HepG2 (cell line): ENCODE measurements at regions not wholly inside any gene's neighbourhood (a gene's known extent, or its start where the extent isn't known, plus 50 kb on each side); places are given as distances from the start of the nearest gene placed in this dataset.

ENCODE experiments used
- ATAC-seq: fragments of 200-7000 bp; cut with Tn5 transposase; 3 replicates; pipeline ENCODE4 v1.9.1; 2020; ENCODE audit warnings: mild to moderate bottlenecking, moderate library complexity
- BruUV-seq: library from RNA; stranded (reverse); fragments of 400-500 nt; replicated peaks from 2 replicates; lab custom pipeline; 2021; lab: Mats Ljungman, UMichigan
- CTCF ChIA-PET: fragments of 300-600 bp; formaldehyde crosslinking; extraction: SDS; loops from one replicate; lab custom pipeline; 2021; ENCODE audit warnings: low total read pairs, inconsistent platforms, low intra/inter-chr PET ratio; lab: Yijun Ruan, JAX
- POLR2A ChIA-PET: fragments of 350-600 bp; sonication (Branson Sonifier 250); formaldehyde crosslinking; loops from one replicate; lab custom pipeline; 2020; ENCODE audit warnings: antibody characterized with exemption, inconsistent platforms; lab: Yijun Ruan, JAX
- DNase-seq: peaks from one replicate; pipeline ENCODE4 v3.0.0-alpha.2; 2015; ENCODE audit warnings: low spot score
- FAIRE-seq: peaks from 3 replicates; lab custom pipeline; 2011; peaks lifted over from hg19 to GRCh38; lab: Jason Lieb, UNC
- H2AFZ ChIP-seq: one replicate; pipeline ENCODE4 v1.6.1; 2011; ENCODE audit warnings: low read length, inconsistent platforms
- H3K27ac ChIP-seq: fragments of 300-600 bp; 3 replicates; pipeline ENCODE4 v1.8.0; 2011; ENCODE audit warnings: mixed run types, mild to moderate bottlenecking, mixed read lengths, low read length, inconsistent platforms; ENCODE audit not compliant: insufficient read depth; ENCODE audit errors: extremely low read length
- H3K27me3 ChIP-seq, 2 experiments: fragments of 200-600 bp in 1 of 2; 2 replicates in 1 of 2; 3 replicates in 1 of 2; pipeline versions ENCODE4 v1.6.0 to v1.8.0; 2011; ENCODE audit warnings: low read length in 2 of 2, mild to moderate bottlenecking in 2 of 2, moderate library complexity in 2 of 2, inconsistent platforms in 1 of 2; ENCODE audit not compliant: insufficient read depth in 2 of 2, control insufficient read depth in 1 of 2
- H3K36me3 ChIP-seq, 2 experiments: fragments of 200-600 bp in 1 of 2; replicated peaks in 1 of 2; 2 replicates in 1 of 2; 3 replicates in 1 of 2; pipeline versions ENCODE4 v1.5.1 to v1.8.0; 2011; ENCODE audit warnings: low read length in 2 of 2, inconsistent platforms in 1 of 2; ENCODE audit not compliant: insufficient read depth in 2 of 2, control insufficient read depth in 1 of 2
- H3K4me1 ChIP-seq: 2 replicates; pipeline ENCODE4 v1.5.1; 2012; ENCODE audit warnings: low read length, inconsistent platforms; ENCODE audit not compliant: insufficient read depth
- H3K4me2 ChIP-seq: 2 replicates; pipeline ENCODE4 v1.6.0; 2011; ENCODE audit warnings: low read depth, low read length, inconsistent platforms
- H3K4me3 ChIP-seq, 3 experiments: fragments of 200-600 bp in 1 of 3; sonication (generic), shearing (Covaris generic) in 1 of 3; replicated peaks in 1 of 3; 2 replicates each; pipeline ENCODE4 v1.5.1; 2011 to 2016; ENCODE audit warnings: low read length in 3 of 3, inconsistent platforms in 2 of 3, low read depth in 2 of 3, mild to moderate bottlenecking in 2 of 3, control low read depth in 1 of 3, mixed read lengths in 1 of 3; ENCODE audit not compliant: insufficient read depth in 1 of 3
- H3K79me2 ChIP-seq: one replicate; pipeline ENCODE4 v1.6.1; 2011; ENCODE audit warnings: low read length, inconsistent platforms; ENCODE audit not compliant: insufficient read depth
- H3K9ac ChIP-seq: 2 replicates; pipeline ENCODE4 v1.6.0; 2011; ENCODE audit warnings: mild to moderate bottlenecking, low read depth, low read length, inconsistent platforms; ENCODE audit not compliant: insufficient read depth
- H3K9me3 ChIP-seq: 2 replicates; pipeline ENCODE4 v1.5.1; 2012; ENCODE audit warnings: mild to moderate bottlenecking, low read length
- H4K20me1 ChIP-seq: 2 replicates; pipeline ENCODE4 v1.6.0; 2011; ENCODE audit warnings: inconsistent platforms, mild to moderate bottlenecking, low read length, moderate library complexity; ENCODE audit not compliant: insufficient read depth
- EHMT2 ChIP-seq: fragments of 200-600 bp; sonication (generic); IDR thresholded peaks from 2 replicates; pipeline ENCODE4 v1.7.0; 2017; ENCODE audit warnings: antibody characterized with exemption, low read depth, low read length, borderline replicate concordance
- ONECUT2 ChIP-seq: sonication (generic); formaldehyde crosslinking; IDR thresholded peaks from 2 replicates; pipeline ENCODE4 v1.4.0; 2020; ENCODE audit warnings: missing genetic modification reagents
- SOX6 ChIP-seq, 2 experiments: fragments of 450-650 bp in 1 of 2; sonication (generic) in 1 of 2; formaldehyde crosslinking in 1 of 2; IDR thresholded peaks; 2 replicates each; pipeline versions ENCODE4 v1.4.0 to v1.6.1; 2017 to 2020; ENCODE audit warnings: antibody characterized with exemption in 1 of 2, mild to moderate bottlenecking in 1 of 2, missing genetic modification reagents in 1 of 2
- SP5 ChIP-seq: IDR thresholded peaks from 2 replicates; pipeline ENCODE4 v1.6.1; 2016; ENCODE audit warnings: low read depth, borderline replicate concordance
- SUZ12 ChIP-seq: fragments of 150-350 bp; IDR thresholded peaks from 2 replicates; pipeline ENCODE4 v1.6.1; 2014; ENCODE audit warnings: low read depth, low read length
- SYNCRIP ChIP-seq: fragments of 200-400 bp; formaldehyde crosslinking; IDR thresholded peaks from 2 replicates; pipeline ENCODE4 v1.6.1; 2018; ENCODE audit warnings: mild to moderate bottlenecking, low read depth, low read length; ENCODE audit not compliant: insufficient read depth
- ZFP37 ChIP-seq: sonication (generic); formaldehyde crosslinking; IDR thresholded peaks from 2 replicates; pipeline ENCODE4 v1.4.0; 2020; ENCODE audit warnings: missing genetic modification reagents, borderline replicate concordance
- ZNF431 ChIP-seq: sonication (generic); formaldehyde crosslinking; IDR thresholded peaks from 2 replicates; pipeline ENCODE4 v1.9.0; 2022; ENCODE audit warnings: missing genetic modification reagents, low read depth, mild to moderate bottlenecking, borderline replicate concordance
- ZNF644 ChIP-seq: IDR thresholded peaks from 2 replicates; pipeline ENCODE4 v1.6.1; 2016; ENCODE audit warnings: low read depth
- ZNF709 ChIP-seq: sonication (generic); formaldehyde crosslinking; IDR thresholded peaks from 2 replicates; pipeline ENCODE4 v1.5.0; 2020; ENCODE audit warnings: mild to moderate bottlenecking, missing genetic modification reagents
- ZNF737 ChIP-seq: sonication (generic); formaldehyde crosslinking; IDR thresholded peaks from 2 replicates; pipeline ENCODE4 v1.5.0; 2020; ENCODE audit warnings: missing genetic modification reagents, mild to moderate bottlenecking, borderline replicate concordance
- ZNF749 ChIP-seq: sonication (generic); formaldehyde crosslinking; IDR thresholded peaks from 2 replicates; pipeline ENCODE4 v1.8.0; 2022; ENCODE audit warnings: mild to moderate bottlenecking, missing genetic modification reagents, moderate library complexity, borderline replicate concordance
- WGBS: methylation state at CpG from one replicate; pipeline ENCODE4 v1.1.6; 2017; ENCODE audit warnings: low lambda C conversion rate; 5-methylcytosine and 5-hydroxymethylcytosine counted together
- in situ Hi-C: cut with HindIII; loops from 2 replicates; pipeline ENCODE4 v1.10.0; 2017; ENCODE audit warnings: low pct_unique_long_range_greater_than_20kb; ENCODE audit not compliant: extremely low pct_ligation_motif_present
- intact Hi-C: fragments of 100-400 bp; cut with micrococcal nuclease; formaldehyde crosslinking; loops from one replicate; pipeline ENCODE4 v1.10.0; 2022; ENCODE audit not compliant: unreplicated experiment
- TF ChIP-seq, protein P1 (sequence below): sonication (generic); formaldehyde crosslinking; IDR thresholded peaks from 2 replicates; pipeline ENCODE4 v1.4.0; 2020; ENCODE audit warnings: missing genetic modification reagents
- TF ChIP-seq, protein P2 (sequence below): sonication (generic); formaldehyde crosslinking; conservative IDR thresholded peaks from 2 replicates; pipeline ENCODE4 v1.4.0; 2020; ENCODE audit warnings: mild to moderate bottlenecking, missing genetic modification reagents, moderate library complexity
- TF ChIP-seq, protein P3 (sequence below): sonication (generic); formaldehyde crosslinking; IDR thresholded peaks from 2 replicates; pipeline ENCODE4 v1.4.0; 2020; ENCODE audit warnings: mild to moderate bottlenecking, missing genetic modification reagents

DNA sequence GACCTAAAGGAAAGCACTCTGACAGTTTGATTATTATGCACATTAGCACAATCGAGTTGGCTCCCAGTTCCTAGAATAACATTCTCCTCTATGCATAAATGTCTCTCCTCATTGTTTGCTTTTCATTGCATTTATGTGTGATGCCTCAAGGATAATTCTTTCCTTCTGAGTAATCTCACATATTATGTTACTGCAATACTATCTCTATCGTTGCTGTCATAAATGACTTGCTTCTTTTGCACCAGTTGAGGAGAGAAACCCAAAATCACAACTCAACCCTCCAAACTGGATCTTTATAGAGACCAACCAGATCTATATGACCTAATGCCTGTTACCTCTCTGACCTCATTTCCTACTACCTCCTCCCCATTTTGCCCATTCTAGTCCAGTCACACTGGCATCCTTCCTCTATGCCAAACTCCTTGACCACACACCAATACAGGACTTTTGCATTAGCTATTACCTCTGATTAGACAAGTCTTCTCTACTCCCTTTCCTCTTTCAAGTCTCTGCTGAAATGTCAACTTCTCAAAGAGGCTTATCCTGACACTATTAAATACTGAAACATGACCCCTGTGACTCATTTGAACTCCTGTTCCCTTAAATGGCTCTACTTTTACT, 1026.0 kb downstream of the TUSC7 start (continued):
- TF ChIP-seq ZNF709 (CRISPR knock-in tag) (no peak), SYNCRIP (no peak)
- TF ChIP-seq, protein P1, sequence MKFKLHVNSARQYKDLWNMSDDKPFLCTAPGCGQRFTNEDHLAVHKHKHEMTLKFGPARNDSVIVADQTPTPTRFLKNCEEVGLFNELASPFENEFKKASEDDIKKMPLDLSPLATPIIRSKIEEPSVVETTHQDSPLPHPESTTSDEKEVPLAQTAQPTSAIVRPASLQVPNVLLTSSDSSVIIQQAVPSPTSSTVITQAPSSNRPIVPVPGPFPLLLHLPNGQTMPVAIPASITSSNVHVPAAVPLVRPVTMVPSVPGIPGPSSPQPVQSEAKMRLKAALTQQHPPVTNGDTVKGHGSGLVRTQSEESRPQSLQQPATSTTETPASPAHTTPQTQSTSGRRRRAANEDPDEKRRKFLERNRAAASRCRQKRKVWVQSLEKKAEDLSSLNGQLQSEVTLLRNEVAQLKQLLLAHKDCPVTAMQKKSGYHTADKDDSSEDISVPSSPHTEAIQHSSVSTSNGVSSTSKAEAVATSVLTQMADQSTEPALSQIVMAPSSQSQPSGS = no peak

DNA sequence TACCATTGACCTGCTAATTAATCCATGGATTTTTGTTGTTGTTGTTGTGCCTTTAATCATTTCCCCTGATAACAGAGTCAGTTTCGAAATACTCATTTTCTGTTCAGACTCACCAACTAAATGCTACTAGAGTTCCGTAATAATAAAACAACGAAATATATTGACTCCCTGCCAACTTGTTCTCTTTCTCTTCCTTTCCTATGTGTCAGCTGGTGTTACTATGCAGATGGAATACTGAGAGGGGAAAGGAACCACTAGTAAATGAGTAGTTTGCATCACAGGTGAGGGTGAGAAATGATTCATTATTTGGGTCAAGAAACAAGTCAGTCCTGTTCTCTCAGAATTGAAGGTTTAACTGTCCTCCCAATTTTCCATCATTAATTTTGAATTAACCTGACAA, 1027.3 kb downstream of the TUSC7 start:
- POLR2A ChIA-PET = no interaction called here
- H3K79me2 ChIP-seq = no peaks in the 10 kb centered on the region
- WGBS = 1% methylated on average over 3 of the region's 3 CpGs
- no peak overlapping the region for H3K9ac ChIP-seq
- no peak overlapping the region for H2AFZ ChIP-seq
- BruUV-seq = no TSS peak
- no peaks in the 10 kb centered on the region for H3K36me3 ChIP-seq
- in situ Hi-C loops (no loop called here), intact Hi-C loops (no loop called here)
- no peaks in the 10 kb centered on the region for H4K20me1 ChIP-seq
- H3K4me1 ChIP-seq = no peaks in the 10 kb centered on the region
- no peak for DNase-seq
- H3K27me3 ChIP-seq = no peaks in the 10 kb centered on the region; a peak in 1 of 5 replicates
- no peak overlapping the region for H3K27ac ChIP-seq
- H3K9me3 ChIP-seq = no peaks in the 10 kb centered on the region
- H3K4me3 ChIP-seq = no peak overlapping the region
- ATAC-seq = no peak
- CTCF ChIA-PET = no interaction called here
- no peak for FAIRE-seq
- no peak overlapping the region for H3K4me2 ChIP-seq
- TF ChIP-seq, protein P2, sequence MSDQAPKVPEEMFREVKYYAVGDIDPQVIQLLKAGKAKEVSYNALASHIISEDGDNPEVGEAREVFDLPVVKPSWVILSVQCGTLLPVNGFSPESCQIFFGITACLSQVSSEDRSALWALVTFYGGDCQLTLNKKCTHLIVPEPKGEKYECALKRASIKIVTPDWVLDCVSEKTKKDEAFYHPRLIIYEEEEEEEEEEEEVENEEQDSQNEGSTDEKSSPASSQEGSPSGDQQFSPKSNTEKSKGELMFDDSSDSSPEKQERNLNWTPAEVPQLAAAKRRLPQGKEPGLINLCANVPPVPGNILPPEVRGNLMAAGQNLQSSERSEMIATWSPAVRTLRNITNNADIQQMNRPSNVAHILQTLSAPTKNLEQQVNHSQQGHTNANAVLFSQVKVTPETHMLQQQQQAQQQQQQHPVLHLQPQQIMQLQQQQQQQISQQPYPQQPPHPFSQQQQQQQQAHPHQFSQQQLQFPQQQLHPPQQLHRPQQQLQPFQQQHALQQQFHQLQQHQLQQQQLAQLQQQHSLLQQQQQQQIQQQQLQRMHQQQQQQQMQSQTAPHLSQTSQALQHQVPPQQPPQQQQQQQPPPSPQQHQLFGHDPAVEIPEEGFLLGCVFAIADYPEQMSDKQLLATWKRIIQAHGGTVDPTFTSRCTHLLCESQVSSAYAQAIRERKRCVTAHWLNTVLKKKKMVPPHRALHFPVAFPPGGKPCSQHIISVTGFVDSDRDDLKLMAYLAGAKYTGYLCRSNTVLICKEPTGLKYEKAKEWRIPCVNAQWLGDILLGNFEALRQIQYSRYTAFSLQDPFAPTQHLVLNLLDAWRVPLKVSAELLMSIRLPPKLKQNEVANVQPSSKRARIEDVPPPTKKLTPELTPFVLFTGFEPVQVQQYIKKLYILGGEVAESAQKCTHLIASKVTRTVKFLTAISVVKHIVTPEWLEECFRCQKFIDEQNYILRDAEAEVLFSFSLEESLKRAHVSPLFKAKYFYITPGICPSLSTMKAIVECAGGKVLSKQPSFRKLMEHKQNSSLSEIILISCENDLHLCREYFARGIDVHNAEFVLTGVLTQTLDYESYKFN (CRISPR knock-in tag) = no peak
- TF ChIP-seq ZNF737 (CRISPR knock-in tag) (no peak), EHMT2 (no peak), ZNF644 (CRISPR knock-in tag) (no peak), SOX6 (IDR thresholded peaks at IDR 0.05) (no peak), SOX6 (CRISPR knock-in tag; IDR thresholded peaks at IDR 0.05) (no peak), ONECUT2 (CRISPR knock-in tag) (no peak), SUZ12 (no peak), SP5 (CRISPR knock-in tag) (no peak), ZFP37 (CRISPR knock-in tag) (no peak), ZNF431 (CRISPR knock-in tag) (no peak), ZNF749 (CRISPR knock-in tag) (no peak)
- TF ChIP-seq, protein P3, sequence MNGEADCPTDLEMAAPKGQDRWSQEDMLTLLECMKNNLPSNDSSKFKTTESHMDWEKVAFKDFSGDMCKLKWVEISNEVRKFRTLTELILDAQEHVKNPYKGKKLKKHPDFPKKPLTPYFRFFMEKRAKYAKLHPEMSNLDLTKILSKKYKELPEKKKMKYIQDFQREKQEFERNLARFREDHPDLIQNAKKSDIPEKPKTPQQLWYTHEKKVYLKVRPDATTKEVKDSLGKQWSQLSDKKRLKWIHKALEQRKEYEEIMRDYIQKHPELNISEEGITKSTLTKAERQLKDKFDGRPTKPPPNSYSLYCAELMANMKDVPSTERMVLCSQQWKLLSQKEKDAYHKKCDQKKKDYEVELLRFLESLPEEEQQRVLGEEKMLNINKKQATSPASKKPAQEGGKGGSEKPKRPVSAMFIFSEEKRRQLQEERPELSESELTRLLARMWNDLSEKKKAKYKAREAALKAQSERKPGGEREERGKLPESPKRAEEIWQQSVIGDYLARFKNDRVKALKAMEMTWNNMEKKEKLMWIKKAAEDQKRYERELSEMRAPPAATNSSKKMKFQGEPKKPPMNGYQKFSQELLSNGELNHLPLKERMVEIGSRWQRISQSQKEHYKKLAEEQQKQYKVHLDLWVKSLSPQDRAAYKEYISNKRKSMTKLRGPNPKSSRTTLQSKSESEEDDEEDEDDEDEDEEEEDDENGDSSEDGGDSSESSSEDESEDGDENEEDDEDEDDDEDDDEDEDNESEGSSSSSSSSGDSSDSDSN (CRISPR knock-in tag) = no peak
